ENCODE measurements at regions not wholly inside any gene's neighbourhood (a gene's known extent, or its start where the extent isn't known, plus 50 kb on each side); places are given as distances from the start of the nearest gene placed in this dataset.

DNA sequence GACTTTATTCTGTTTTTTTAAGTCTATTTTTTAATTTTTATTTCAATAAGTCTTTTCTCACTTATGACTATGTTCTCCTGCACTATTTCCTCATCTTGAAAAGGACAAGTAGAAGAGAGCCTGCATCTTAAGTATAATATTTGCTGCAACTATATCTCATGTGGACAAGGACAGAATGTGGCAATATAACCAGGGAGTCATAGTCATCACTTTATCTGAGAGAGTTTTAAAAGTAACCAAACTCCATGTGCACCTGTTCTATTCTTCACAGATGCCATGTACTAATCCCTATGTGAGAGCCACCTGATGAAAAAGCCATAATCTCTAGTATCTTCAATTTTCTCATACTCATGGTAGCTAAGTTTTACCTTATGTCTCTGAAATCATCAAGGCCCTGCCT, 104.2 kb upstream of the SOX6 start:
- Histone ChIP-seq H3K4me2 (ENCODE audit: insufficient read depth, insufficient read length, low read length) (no peak overlapping the region), H3K18ac (ENCODE audit: insufficient read length, low read depth, low read length) (no peak overlapping the region), H2AFZ (ENCODE audit: low read length) (no peak overlapping the region), H3K56ac (ENCODE audit: insufficient read length, low read depth, low read length) (no peak overlapping the region), H4K20me1 (ENCODE audit: control insufficient read depth, insufficient read depth, insufficient read length) (no peaks in the 10 kb centered on the region), H3K14ac (ENCODE audit: insufficient read depth, low read length) (no peak overlapping the region), H2BK20ac (ENCODE audit: low read depth, low read length, poor library complexity, severe bottlenecking) (no peak overlapping the region), H3K4ac (ENCODE audit: low read depth, low read length) (no peak overlapping the region), H2AK5ac (ENCODE audit: insufficient read length, low read length) (no peak overlapping the region), H3K4me1 (ENCODE audit: insufficient read depth, low read length) (no peaks in the 10 kb centered on the region), H4K5ac (ENCODE audit: insufficient read length, low read depth, low read length) (no peak overlapping the region), H3K27ac (ENCODE audit: insufficient read length, low read depth, low read length) (no peak overlapping the region), H3K9me3 (ENCODE audit: control insufficient read depth, low read depth, low read length) (no peaks in the 10 kb centered on the region), H3K23ac (ENCODE audit: insufficient read length, low read depth, low read length) (no peak overlapping the region), H4K91ac (ENCODE audit: insufficient read length, low read depth, low read length) (no peak overlapping the region), H2BK5ac (ENCODE audit: insufficient read length, low read length) (no peak overlapping the region), H3T11ph (ENCODE audit: low read length) (no peak overlapping the region), H3K79me1 (ENCODE audit: insufficient read depth, low read depth, low read length, poor library complexity, severe bottlenecking) (no peaks in the 10 kb centered on the region), H2BK15ac (ENCODE audit: low read depth, low read length) (no peak overlapping the region), H2BK12ac (ENCODE audit: insufficient read length, low read depth, low read length) (no peak overlapping the region), H4K8ac (replicated peaks; ENCODE audit: insufficient read length, low read depth, low read length) (no peak overlapping the region), H3K79me2 (ENCODE audit: insufficient read depth, low read length) (no peaks in the 10 kb centered on the region), H3K23me2 (ENCODE audit: insufficient read length, low read depth, low read length, poor library complexity, severe bottlenecking) (no peaks in the 10 kb centered on the region), H3K9ac (ENCODE audit: extremely low read depth, insufficient read length, low read length) (no peak overlapping the region), H2BK120ac (ENCODE audit: low read depth, low read length, poor library complexity, severe bottlenecking) (no peak overlapping the region), H3K27me3 (ENCODE audit: insufficient read depth, low read length) (no peaks in the 10 kb centered on the region)
- H3K27ac Mint-ChIP-seq, result no peak overlapping the region
- no peaks in the 10 kb centered on the region for H3K4me1 Mint-ChIP-seq
- TF ChIP-seq, protein P1, sequence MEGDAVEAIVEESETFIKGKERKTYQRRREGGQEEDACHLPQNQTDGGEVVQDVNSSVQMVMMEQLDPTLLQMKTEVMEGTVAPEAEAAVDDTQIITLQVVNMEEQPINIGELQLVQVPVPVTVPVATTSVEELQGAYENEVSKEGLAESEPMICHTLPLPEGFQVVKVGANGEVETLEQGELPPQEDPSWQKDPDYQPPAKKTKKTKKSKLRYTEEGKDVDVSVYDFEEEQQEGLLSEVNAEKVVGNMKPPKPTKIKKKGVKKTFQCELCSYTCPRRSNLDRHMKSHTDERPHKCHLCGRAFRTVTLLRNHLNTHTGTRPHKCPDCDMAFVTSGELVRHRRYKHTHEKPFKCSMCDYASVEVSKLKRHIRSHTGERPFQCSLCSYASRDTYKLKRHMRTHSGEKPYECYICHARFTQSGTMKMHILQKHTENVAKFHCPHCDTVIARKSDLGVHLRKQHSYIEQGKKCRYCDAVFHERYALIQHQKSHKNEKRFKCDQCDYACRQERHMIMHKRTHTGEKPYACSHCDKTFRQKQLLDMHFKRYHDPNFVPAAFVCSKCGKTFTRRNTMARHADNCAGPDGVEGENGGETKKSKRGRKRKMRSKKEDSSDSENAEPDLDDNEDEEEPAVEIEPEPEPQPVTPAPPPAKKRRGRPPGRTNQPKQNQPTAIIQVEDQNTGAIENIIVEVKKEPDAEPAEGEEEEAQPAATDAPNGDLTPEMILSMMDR (conservative IDR thresholded peaks at IDR 0.05), result no peak
- no peaks in the 10 kb centered on the region for H3K36me3 Mint-ChIP-seq (ENCODE audit: insufficient read depth in 1 of 3, low read depth in 3 of 3)
- H3K27me3 Mint-ChIP-seq (ENCODE audit: low read depth), result peaks cover 14% of the 10 kb centered on the region; the same call in 1 of the 2 replicates
- no peaks in the 10 kb centered on the region for H3K9me3 Mint-ChIP-seq
- DNase-seq, result no peak
- no peak overlapping the region for H3K4me3 Mint-ChIP-seq

All from H9 (cell line).